IMR-90 (cell line): ENCODE measurements at regions not wholly inside any gene's neighbourhood (a gene's known extent, or its start where the extent isn't known, plus 50 kb on each side); places are given as distances from the start of the nearest gene placed in this dataset.

Experiments used
- ATAC-seq: fragments of 200-7000 bp; cut with Tn5 transposase; 2 replicates; pipeline ENCODE4 v1.9.1; 2020; ENCODE audit warnings: low read depth, mild to moderate bottlenecking, moderate library complexity
- BruUV-seq: library from RNA; stranded (reverse); fragments of 400-500 nt; replicated peaks from 2 replicates; lab custom pipeline; 2021; lab: Mats Ljungman, UMichigan
- CTCF ChIA-PET: fragments of 300-600 bp; formaldehyde crosslinking; extraction: SDS; loops from one replicate; lab custom pipeline; 2021; ENCODE audit warnings: antibody characterized with exemption; lab: Yijun Ruan, JAX
- POLR2A ChIA-PET: fragments of 300-600 bp; sonication (Branson Sonifier 250); formaldehyde crosslinking; loops from one replicate; lab custom pipeline; 2022; ENCODE audit warnings: antibody characterized with exemption; ENCODE audit not compliant: unreplicated experiment; lab: Charles Lee
- DNase-seq: peaks from one replicate; pipeline ENCODE4 v3.0.0; 2013
- H2AFZ ChIP-seq: replicated peaks from 2 replicates; pipeline ENCODE3; 2013; ENCODE audit warnings: low read length, mild to moderate bottlenecking; ENCODE audit not compliant: poor library complexity
- H2AK5ac ChIP-seq: 2 replicates; pipeline ENCODE4 v1.6.1; 2013; ENCODE audit warnings: low read depth, low read length, inconsistent platforms
- H2AK9ac ChIP-seq: replicated peaks from 2 replicates; pipeline ENCODE3; 2013; ENCODE audit warnings: mild to moderate bottlenecking, low read depth, low read length, moderate library complexity; ENCODE audit not compliant: poor library complexity
- H2BK120ac ChIP-seq: 2 replicates; pipeline ENCODE4 v1.6.1; 2013; ENCODE audit warnings: low read depth, low read length, inconsistent platforms
- H2BK15ac ChIP-seq: 3 replicates; pipeline ENCODE4 v1.6.1; 2013; ENCODE audit warnings: low read depth, low read length, inconsistent platforms
- H2BK20ac ChIP-seq: 2 replicates; pipeline ENCODE4 v1.6.1; 2013; ENCODE audit warnings: low read depth, mild to moderate bottlenecking, inconsistent platforms, low read length, moderate library complexity
- H2BK5ac ChIP-seq: 2 replicates; pipeline ENCODE4 v1.6.1; 2013; ENCODE audit warnings: mild to moderate bottlenecking, low read depth, low read length, inconsistent platforms; ENCODE audit not compliant: poor library complexity, severe bottlenecking
- H3K14ac ChIP-seq: replicated peaks from 2 replicates; pipeline ENCODE4 v1.6.1; 2013; ENCODE audit warnings: low read depth, low read length, inconsistent platforms
- H3K18ac ChIP-seq: 2 replicates; pipeline ENCODE4 v1.6.1; 2013; ENCODE audit warnings: low read depth, low read length, control low read depth
- H3K23ac ChIP-seq: 2 replicates; pipeline ENCODE4 v1.6.1; 2013; ENCODE audit warnings: low read depth, low read length, inconsistent platforms
- H3K27ac ChIP-seq: 2 replicates; pipeline ENCODE4 v1.5.1; 2013; ENCODE audit warnings: mild to moderate bottlenecking, control low read depth, low read length; ENCODE audit not compliant: insufficient read depth
- H3K27me3 ChIP-seq: 2 replicates; pipeline ENCODE4 v1.6.1; 2013; ENCODE audit warnings: low read length; ENCODE audit not compliant: control insufficient read depth, insufficient read depth
- H3K36me3 ChIP-seq: 2 replicates; pipeline ENCODE4 v1.6.1; 2013; ENCODE audit warnings: low read length, mixed read lengths; ENCODE audit not compliant: control insufficient read depth, insufficient read depth
- H3K4ac ChIP-seq: 2 replicates; pipeline ENCODE4 v1.6.1; 2013; ENCODE audit warnings: low read depth, low read length, inconsistent platforms
- H3K4me1 ChIP-seq: 2 replicates; pipeline ENCODE4 v1.6.1; 2013; ENCODE audit warnings: low read length, mixed read lengths; ENCODE audit not compliant: control insufficient read depth, insufficient read depth
- H3K4me2 ChIP-seq: 2 replicates; pipeline ENCODE4 v1.6.1; 2013; ENCODE audit warnings: low read depth, mild to moderate bottlenecking, control low read depth, low read length, moderate library complexity
- H3K4me3 ChIP-seq: 2 replicates; pipeline ENCODE4 v1.5.1; 2013; ENCODE audit warnings: low read depth, mild to moderate bottlenecking, control low read depth, low read length, moderate library complexity; ENCODE audit not compliant: insufficient read depth
- H3K56ac ChIP-seq: 2 replicates; pipeline ENCODE4 v1.6.1; 2013; ENCODE audit warnings: low read length, inconsistent platforms; ENCODE audit not compliant: insufficient read depth; ENCODE audit errors: extremely low read depth
- H3K79me1 ChIP-seq, 2 experiments: 2 replicates each; pipeline ENCODE4 v1.6.1; 2013; ENCODE audit warnings: low read length in 2 of 2, inconsistent platforms in 1 of 2, low read depth in 1 of 2
- H3K9ac ChIP-seq: 2 replicates; pipeline ENCODE4 v1.6.1; 2013; ENCODE audit warnings: low read depth, low read length, control low read depth
- H3K9me1 ChIP-seq: 2 replicates; pipeline ENCODE4 v1.6.1; 2013; ENCODE audit warnings: low read length, inconsistent platforms; ENCODE audit not compliant: insufficient read depth
- H3K9me3 ChIP-seq: 2 replicates; pipeline ENCODE4 v1.6.1; 2013; ENCODE audit warnings: low read length; ENCODE audit not compliant: control insufficient read depth, insufficient read depth
- H4K20me1 ChIP-seq: 2 replicates; pipeline ENCODE4 v1.6.1; 2013; ENCODE audit warnings: low read length, inconsistent platforms; ENCODE audit not compliant: insufficient read depth
- H4K5ac ChIP-seq: 2 replicates; pipeline ENCODE4 v1.6.1; 2013; ENCODE audit warnings: mild to moderate bottlenecking, low read depth, low read length, control low read depth
- H4K8ac ChIP-seq, 2 experiments: 2 replicates each; pipeline ENCODE4 v1.6.1; 2013; ENCODE audit warnings: low read depth in 2 of 2, low read length in 2 of 2, control low read depth in 1 of 2, inconsistent platforms in 1 of 2
- H4K91ac ChIP-seq: 2 replicates; pipeline ENCODE4 v1.6.1; 2013; ENCODE audit warnings: low read depth, low read length, inconsistent platforms; ENCODE audit not compliant: insufficient read depth
- BHLHE40 ChIP-seq: fragments of 150-350 bp; IDR thresholded peaks from 2 replicates; pipeline ENCODE4 v1.6.1; 2016; ENCODE audit warnings: mild to moderate bottlenecking, low read depth, low read length
- CEBPB ChIP-seq: IDR thresholded peaks from 2 replicates; pipeline ENCODE4 v1.6.1; 2012; ENCODE audit warnings: low read depth, low read length, improper control_type of control experiment
- CHD1 ChIP-seq: IDR thresholded peaks from 2 replicates; pipeline ENCODE4 v1.6.1; 2012; ENCODE audit warnings: low read depth, low read length, improper control_type of control experiment
- FOS ChIP-seq: fragments of 150-350 bp; IDR thresholded peaks from 2 replicates; pipeline ENCODE4 v1.6.1; 2016; ENCODE audit warnings: low read depth, low read length
- MAFK ChIP-seq: IDR thresholded peaks from 2 replicates; pipeline ENCODE4 v1.6.1; 2012; ENCODE audit warnings: low read depth, low read length, improper control_type of control experiment
- MAZ ChIP-seq: IDR thresholded peaks from 2 replicates; pipeline ENCODE4 v1.6.1; 2012; ENCODE audit warnings: low read depth, mild to moderate bottlenecking, low read length, improper control_type of control experiment, moderate library complexity, borderline replicate concordance
- MXI1 ChIP-seq: IDR thresholded peaks from 2 replicates; pipeline ENCODE4 v1.6.1; 2012; ENCODE audit warnings: low read depth, mild to moderate bottlenecking, low read length, moderate library complexity, borderline replicate concordance
- NFE2L2 ChIP-seq: fragments of 150-350 bp; IDR thresholded peaks from 2 replicates; pipeline ENCODE4 v1.6.1; 2016; ENCODE audit warnings: low read depth, mild to moderate bottlenecking, low read length
- POLR2A ChIP-seq: IDR thresholded peaks from 2 replicates; pipeline ENCODE4 v1.6.1; 2012; ENCODE audit warnings: mild to moderate bottlenecking, low read depth, low read length
- RAD21 ChIP-seq: IDR thresholded peaks from 2 replicates; pipeline ENCODE4 v1.6.1; 2012; ENCODE audit warnings: low read length, improper control_type of control experiment
- RCOR1 ChIP-seq: IDR thresholded peaks from 2 replicates; pipeline ENCODE4 v1.6.1; 2012; ENCODE audit warnings: mild to moderate bottlenecking, low read length, improper control_type of control experiment; ENCODE audit not compliant: insufficient replicate concordance
- RFX5 ChIP-seq: IDR thresholded peaks from 2 replicates; pipeline ENCODE4 v1.8.0; 2012; ENCODE audit warnings: low read depth, mild to moderate bottlenecking, low read length, moderate library complexity
- SMC3 ChIP-seq: fragments of 150-350 bp; IDR thresholded peaks from 2 replicates; pipeline ENCODE4 v1.6.1; 2016; ENCODE audit warnings: low read depth, mild to moderate bottlenecking, antibody characterized with exemption, low read length, moderate library complexity
- dilution Hi-C: fragments of 300-500 bp; cut with HindIII; formaldehyde crosslinking; loops from one replicate; pipeline ENCODE4 v1.14.3; 2018; ENCODE audit warnings: low sequenced_read_pairs; ENCODE audit not compliant: unreplicated experiment
- in situ Hi-C: fragments of 300-500 bp; cut with MboI; formaldehyde crosslinking; loops from 3 replicates; pipeline ENCODE4 v1.14.3; 2019; ENCODE audit warnings: low sequenced_read_pairs, inconsistent platforms, mixed read lengths
- intact Hi-C: fragments of 100-400 bp; cut with micrococcal nuclease; formaldehyde crosslinking; loops from 2 replicates; pipeline ENCODE4 v1.10.0; 2022
- TF ChIP-seq, protein P1 (sequence below): conservative IDR thresholded peaks from 2 replicates; pipeline ENCODE4 v1.5.1; 2012; ENCODE audit warnings: mild to moderate bottlenecking, low read depth, low read length, improper control_type of control experiment
- TF ChIP-seq, protein P2 (sequence below): fragments of 150-350 bp; IDR thresholded peaks from 2 replicates; pipeline ENCODE4 v1.6.1; 2017; ENCODE audit warnings: mild to moderate bottlenecking, antibody characterized with exemption, low read length, low read depth
- TF ChIP-seq, protein P3 (sequence below): fragments of 150-350 bp; IDR thresholded peaks from 2 replicates; pipeline ENCODE4 v1.6.1; 2016; ENCODE audit warnings: low read depth, mild to moderate bottlenecking, low read length, moderate library complexity, borderline replicate concordance

DNA sequence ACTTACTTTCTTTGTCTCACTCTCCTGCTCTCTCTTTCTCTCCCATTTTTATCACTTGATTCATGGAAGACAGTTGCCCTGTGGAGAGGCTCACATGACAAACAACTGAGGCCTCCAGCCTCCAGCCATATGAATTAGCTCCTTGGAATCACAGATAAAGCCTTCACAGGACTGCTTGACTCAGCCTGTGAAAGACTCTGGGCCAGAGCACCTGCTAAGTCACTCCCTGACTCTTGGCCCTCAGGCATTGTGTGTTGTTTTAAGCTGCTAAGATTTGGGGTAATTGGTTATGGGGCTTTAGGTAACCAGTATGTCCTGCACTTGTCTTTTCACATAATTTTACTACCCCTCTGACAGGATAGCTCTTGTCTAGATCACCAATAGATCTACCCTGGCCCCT is 334.9 kb downstream of the SOX11 start:
- Histone ChIP-seq H3K36me3 (no peaks in the 10 kb centered on the region), H4K8ac (no peak overlapping the region), H2BK20ac (no peak overlapping the region), H4K20me1 (no peaks in the 10 kb centered on the region), H2AK5ac (no peak overlapping the region), H2AFZ (no peak overlapping the region), H3K27me3 (no peaks in the 10 kb centered on the region), H3K79me1 (no peaks in the 10 kb centered on the region), H3K14ac (no peak overlapping the region), H3K4me2 (no peak overlapping the region), H3K9ac (no peak overlapping the region), H3K23ac (no peak overlapping the region), H3K4me1 (no peaks in the 10 kb centered on the region), H2BK5ac (no peak overlapping the region), H3K9me3 (no peaks in the 10 kb centered on the region; the same call in none of the 2 replicates), H4K5ac (no peak overlapping the region), H3K18ac (no peak overlapping the region), H2BK120ac (no peak overlapping the region), H3K4ac (no peak overlapping the region), H2AK9ac (no peak overlapping the region), H3K27ac (no peak overlapping the region), H3K9me1 (no peaks in the 10 kb centered on the region), H4K91ac (no peak overlapping the region), H3K4me3 (no peak overlapping the region), H2BK15ac (no peak overlapping the region), H3K56ac (no peak overlapping the region)
- BruUV-seq: no TSS peak
- in situ Hi-C loops (no loop called here), dilution Hi-C loops (no loop called here), intact Hi-C loops (no loop called here)
- TF ChIP-seq, protein P1, sequence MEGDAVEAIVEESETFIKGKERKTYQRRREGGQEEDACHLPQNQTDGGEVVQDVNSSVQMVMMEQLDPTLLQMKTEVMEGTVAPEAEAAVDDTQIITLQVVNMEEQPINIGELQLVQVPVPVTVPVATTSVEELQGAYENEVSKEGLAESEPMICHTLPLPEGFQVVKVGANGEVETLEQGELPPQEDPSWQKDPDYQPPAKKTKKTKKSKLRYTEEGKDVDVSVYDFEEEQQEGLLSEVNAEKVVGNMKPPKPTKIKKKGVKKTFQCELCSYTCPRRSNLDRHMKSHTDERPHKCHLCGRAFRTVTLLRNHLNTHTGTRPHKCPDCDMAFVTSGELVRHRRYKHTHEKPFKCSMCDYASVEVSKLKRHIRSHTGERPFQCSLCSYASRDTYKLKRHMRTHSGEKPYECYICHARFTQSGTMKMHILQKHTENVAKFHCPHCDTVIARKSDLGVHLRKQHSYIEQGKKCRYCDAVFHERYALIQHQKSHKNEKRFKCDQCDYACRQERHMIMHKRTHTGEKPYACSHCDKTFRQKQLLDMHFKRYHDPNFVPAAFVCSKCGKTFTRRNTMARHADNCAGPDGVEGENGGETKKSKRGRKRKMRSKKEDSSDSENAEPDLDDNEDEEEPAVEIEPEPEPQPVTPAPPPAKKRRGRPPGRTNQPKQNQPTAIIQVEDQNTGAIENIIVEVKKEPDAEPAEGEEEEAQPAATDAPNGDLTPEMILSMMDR: no peak
- TF ChIP-seq SMC3 (no peak), RAD21 (no peak), RFX5 (no peak), FOS (no peak), CEBPB (no peak), RCOR1 (no peak), MXI1 (no peak), MAZ (no peak), CHD1 (no peak), POLR2A (no peak), BHLHE40 (no peak), NFE2L2 (no peak), MAFK (no peak)
- TF ChIP-seq, protein P2, sequence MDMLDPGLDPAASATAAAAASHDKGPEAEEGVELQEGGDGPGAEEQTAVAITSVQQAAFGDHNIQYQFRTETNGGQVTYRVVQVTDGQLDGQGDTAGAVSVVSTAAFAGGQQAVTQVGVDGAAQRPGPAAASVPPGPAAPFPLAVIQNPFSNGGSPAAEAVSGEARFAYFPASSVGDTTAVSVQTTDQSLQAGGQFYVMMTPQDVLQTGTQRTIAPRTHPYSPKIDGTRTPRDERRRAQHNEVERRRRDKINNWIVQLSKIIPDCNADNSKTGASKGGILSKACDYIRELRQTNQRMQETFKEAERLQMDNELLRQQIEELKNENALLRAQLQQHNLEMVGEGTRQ: no peak
- TF ChIP-seq, protein P3, sequence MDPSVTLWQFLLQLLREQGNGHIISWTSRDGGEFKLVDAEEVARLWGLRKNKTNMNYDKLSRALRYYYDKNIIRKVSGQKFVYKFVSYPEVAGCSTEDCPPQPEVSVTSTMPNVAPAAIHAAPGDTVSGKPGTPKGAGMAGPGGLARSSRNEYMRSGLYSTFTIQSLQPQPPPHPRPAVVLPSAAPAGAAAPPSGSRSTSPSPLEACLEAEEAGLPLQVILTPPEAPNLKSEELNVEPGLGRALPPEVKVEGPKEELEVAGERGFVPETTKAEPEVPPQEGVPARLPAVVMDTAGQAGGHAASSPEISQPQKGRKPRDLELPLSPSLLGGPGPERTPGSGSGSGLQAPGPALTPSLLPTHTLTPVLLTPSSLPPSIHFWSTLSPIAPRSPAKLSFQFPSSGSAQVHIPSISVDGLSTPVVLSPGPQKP: no peak
- ATAC-seq (no peak), DNase-seq (no peak)
- CTCF ChIA-PET: no interaction called here
- POLR2A ChIA-PET: no interaction called here
